ENCODE measurements at regions not wholly inside any gene's neighbourhood (a gene's known extent, or its start where the extent isn't known, plus 50 kb on each side); places are given as distances from the start of the nearest gene placed in this dataset.

DNA sequence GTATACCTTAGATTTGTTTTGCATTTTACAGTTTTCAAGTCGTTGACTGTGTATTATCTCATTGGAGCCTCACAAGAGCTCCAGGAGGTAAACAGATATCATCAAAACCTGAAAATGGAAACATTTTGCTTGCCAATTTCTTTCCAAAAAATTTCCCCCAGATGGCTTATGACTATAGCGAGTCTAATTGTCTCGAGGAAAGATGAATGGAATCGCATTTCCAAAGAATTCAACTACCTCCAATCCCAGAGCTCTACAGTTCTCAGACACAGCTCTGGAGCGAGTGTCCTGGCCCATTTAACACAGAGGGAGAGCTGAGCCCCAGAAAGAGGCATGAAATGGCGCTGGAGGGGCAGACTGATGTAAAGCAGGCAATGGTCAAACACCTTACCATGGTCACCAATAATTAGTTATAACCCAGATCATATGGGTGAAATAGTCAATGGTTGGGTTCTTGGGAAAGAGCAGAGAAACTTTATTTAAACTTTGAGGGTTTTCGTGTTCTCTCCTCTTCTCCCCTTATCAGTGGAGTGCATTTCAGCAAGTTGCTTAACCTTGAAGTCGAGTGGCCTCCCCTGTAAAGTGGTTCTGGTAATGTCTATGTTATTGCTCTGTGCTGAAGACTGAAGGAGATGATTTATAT, 168.2 kb downstream of the ZDHHC21 start:
- Histone ChIP-seq H3K9me2 (ENCODE audit: insufficient read depth) (no peaks in the 10 kb centered on the region), H3K9ac (ENCODE audit: low read length) (no peak overlapping the region), H3K4me2 (ENCODE audit: low read length) (no peak overlapping the region), H3K36me3 (ENCODE audit: control insufficient read depth in 1 of 2, insufficient read depth in 2 of 2, low read length in 2 of 2) (no peaks in the 10 kb centered on the region), H3K27me3 (ENCODE audit: insufficient read depth, low read length) (peaks cover 33% of the 10 kb centered on the region), H3K4me3 (replicated peaks in 1 of 2; ENCODE audit: low read depth in 1 of 2, low read length in 2 of 2) (no peak overlapping the region), H3K27ac (ENCODE audit: low read depth, low read length) (no peak overlapping the region), H2AFZ (ENCODE audit: low read depth, low read length, poor library complexity, severe bottlenecking) (no peak overlapping the region), H3K79me2 (ENCODE audit: insufficient read depth, low read length) (no peaks in the 10 kb centered on the region), H3K9me3 (ENCODE audit: control insufficient read depth in 1 of 2, insufficient read depth in 1 of 2, low read depth in 1 of 2, low read length in 2 of 2) (no peaks in the 10 kb centered on the region), H4K20me1 (ENCODE audit: insufficient read depth) (no peaks in the 10 kb centered on the region), H3K4me1 (ENCODE audit: control insufficient read depth in 1 of 2, insufficient read depth in 2 of 2, low read length in 2 of 2) (no peaks in the 10 kb centered on the region)
- no peak for ATAC-seq
- CTCF ChIA-PET, result no interaction called here
- DNase-seq (ENCODE audit: low read depth, low spot score), result no peak
- RAD21 ChIA-PET (ENCODE audit: low non-redundant PET in 1 of 2, low total read pairs in 2 of 2, uncharacterized antibody in 2 of 2, unreplicated experiment in 2 of 2), result no interaction called here
- BruUV-seq (replicated peaks), result no TSS peak
- POLR2A ChIA-PET, result no interaction called here
- intact Hi-C loops (cut with micrococcal nuclease), result no loop called here
- TF ChIP-seq SP1 (IDR thresholded peaks at IDR 0.05; ENCODE audit: low read depth) (no peak), SIN3A (IDR thresholded peaks at IDR 0.05; ENCODE audit: low read depth) (no peak)

DNA sequence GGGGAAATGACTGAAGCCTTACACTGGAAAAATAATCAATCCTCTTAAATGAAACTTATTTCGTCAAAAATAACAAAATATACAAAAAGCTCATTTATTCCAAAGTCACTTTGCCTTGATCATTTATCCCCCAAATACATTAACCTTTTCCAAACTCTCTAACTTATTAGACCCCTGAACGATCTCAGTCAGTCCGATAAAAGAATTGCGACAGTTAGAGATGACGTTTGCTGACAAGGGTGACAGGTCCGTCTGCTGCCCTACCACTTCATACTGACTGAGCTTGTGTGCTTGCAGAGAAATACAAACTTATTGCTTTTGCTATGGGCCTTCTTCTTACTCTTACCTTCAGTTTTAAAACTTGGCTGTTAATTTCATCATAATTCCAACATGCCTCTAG, 169.7 kb downstream of the ZDHHC21 start:
- no peaks in the 10 kb centered on the region for H3K36me3 ChIP-seq (ENCODE audit: control insufficient read depth in 1 of 2, insufficient read depth in 2 of 2, low read length in 2 of 2)
- no peak overlapping the region for H3K9ac ChIP-seq (ENCODE audit: low read length)
- H3K4me3 ChIP-seq (replicated peaks in 1 of 2; ENCODE audit: low read depth in 1 of 2, low read length in 2 of 2), result no peak overlapping the region
- H3K9me2 ChIP-seq (ENCODE audit: insufficient read depth), result no peaks in the 10 kb centered on the region
- intact Hi-C loops (cut with micrococcal nuclease), result no loop called here
- H3K79me2 ChIP-seq (ENCODE audit: insufficient read depth, low read length), result no peaks in the 10 kb centered on the region
- POLR2A ChIA-PET, result no interaction called here
- DNase-seq (ENCODE audit: low read depth, low spot score), result no peak
- CTCF ChIA-PET, result no interaction called here
- no peaks in the 10 kb centered on the region for H3K4me1 ChIP-seq (ENCODE audit: control insufficient read depth in 1 of 2, insufficient read depth in 2 of 2, low read length in 2 of 2)
- H3K9me3 ChIP-seq (ENCODE audit: control insufficient read depth in 1 of 2, insufficient read depth in 1 of 2, low read depth in 1 of 2, low read length in 2 of 2), result no peaks in the 10 kb centered on the region
- H2AFZ ChIP-seq (ENCODE audit: low read depth, low read length, poor library complexity, severe bottlenecking), result no peak overlapping the region
- no peaks in the 10 kb centered on the region for H4K20me1 ChIP-seq (ENCODE audit: insufficient read depth)
- BruUV-seq (replicated peaks), result no TSS peak
- TF ChIP-seq RAD21 (IDR thresholded peaks at IDR 0.05; ENCODE audit: low read depth), result no peak
- TF ChIP-seq ELF1 (IDR thresholded peaks at IDR 0.05; ENCODE audit: borderline replicate concordance, low read depth), result no peak
- TF ChIP-seq, protein P1, sequence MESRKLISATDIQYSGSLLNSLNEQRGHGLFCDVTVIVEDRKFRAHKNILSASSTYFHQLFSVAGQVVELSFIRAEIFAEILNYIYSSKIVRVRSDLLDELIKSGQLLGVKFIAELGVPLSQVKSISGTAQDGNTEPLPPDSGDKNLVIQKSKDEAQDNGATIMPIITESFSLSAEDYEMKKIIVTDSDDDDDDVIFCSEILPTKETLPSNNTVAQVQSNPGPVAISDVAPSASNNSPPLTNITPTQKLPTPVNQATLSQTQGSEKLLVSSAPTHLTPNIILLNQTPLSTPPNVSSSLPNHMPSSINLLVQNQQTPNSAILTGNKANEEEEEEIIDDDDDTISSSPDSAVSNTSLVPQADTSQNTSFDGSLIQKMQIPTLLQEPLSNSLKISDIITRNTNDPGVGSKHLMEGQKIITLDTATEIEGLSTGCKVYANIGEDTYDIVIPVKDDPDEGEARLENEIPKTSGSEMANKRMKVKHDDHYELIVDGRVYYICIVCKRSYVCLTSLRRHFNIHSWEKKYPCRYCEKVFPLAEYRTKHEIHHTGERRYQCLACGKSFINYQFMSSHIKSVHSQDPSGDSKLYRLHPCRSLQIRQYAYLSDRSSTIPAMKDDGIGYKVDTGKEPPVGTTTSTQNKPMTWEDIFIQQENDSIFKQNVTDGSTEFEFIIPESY (IDR thresholded peaks at IDR 0.05; ENCODE audit: extremely low read depth, insufficient replicate concordance, low read length), result no peak
- no peak for TF ChIP-seq SP1 (IDR thresholded peaks at IDR 0.05; ENCODE audit: low read depth)
- TF ChIP-seq, protein P2, sequence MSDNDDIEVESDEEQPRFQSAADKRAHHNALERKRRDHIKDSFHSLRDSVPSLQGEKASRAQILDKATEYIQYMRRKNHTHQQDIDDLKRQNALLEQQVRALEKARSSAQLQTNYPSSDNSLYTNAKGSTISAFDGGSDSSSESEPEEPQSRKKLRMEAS (IDR thresholded peaks at IDR 0.05), result no peak
- TF ChIP-seq EGR1 (IDR thresholded peaks at IDR 0.05; ENCODE audit: low read depth), result no peak
- TF ChIP-seq YY1 (IDR thresholded peaks at IDR 0.05; ENCODE audit: extremely low read depth, insufficient replicate concordance, low read depth, low read length), result no peak
- no peak for TF ChIP-seq SIN3A (IDR thresholded peaks at IDR 0.05; ENCODE audit: low read depth)
- no peak for TF ChIP-seq JUND (IDR thresholded peaks at IDR 0.05)
- no peak overlapping the region for H3K4me2 ChIP-seq (ENCODE audit: low read length)
- H3K27me3 ChIP-seq (ENCODE audit: insufficient read depth, low read length), result peaks cover 22% of the 10 kb centered on the region
- no peak for ATAC-seq
- H3K27ac ChIP-seq (ENCODE audit: low read depth, low read length), result no peak overlapping the region
- RAD21 ChIA-PET (ENCODE audit: low non-redundant PET in 1 of 2, low total read pairs in 2 of 2, uncharacterized antibody in 2 of 2, unreplicated experiment in 2 of 2), result no interaction called here

All from HCT116 (cell line).